ENCODE measurements at regions not wholly inside any gene's neighbourhood (a gene's known extent, or its start where the extent isn't known, plus 50 kb on each side); places are given as distances from the start of the nearest gene placed in this dataset.

DNA sequence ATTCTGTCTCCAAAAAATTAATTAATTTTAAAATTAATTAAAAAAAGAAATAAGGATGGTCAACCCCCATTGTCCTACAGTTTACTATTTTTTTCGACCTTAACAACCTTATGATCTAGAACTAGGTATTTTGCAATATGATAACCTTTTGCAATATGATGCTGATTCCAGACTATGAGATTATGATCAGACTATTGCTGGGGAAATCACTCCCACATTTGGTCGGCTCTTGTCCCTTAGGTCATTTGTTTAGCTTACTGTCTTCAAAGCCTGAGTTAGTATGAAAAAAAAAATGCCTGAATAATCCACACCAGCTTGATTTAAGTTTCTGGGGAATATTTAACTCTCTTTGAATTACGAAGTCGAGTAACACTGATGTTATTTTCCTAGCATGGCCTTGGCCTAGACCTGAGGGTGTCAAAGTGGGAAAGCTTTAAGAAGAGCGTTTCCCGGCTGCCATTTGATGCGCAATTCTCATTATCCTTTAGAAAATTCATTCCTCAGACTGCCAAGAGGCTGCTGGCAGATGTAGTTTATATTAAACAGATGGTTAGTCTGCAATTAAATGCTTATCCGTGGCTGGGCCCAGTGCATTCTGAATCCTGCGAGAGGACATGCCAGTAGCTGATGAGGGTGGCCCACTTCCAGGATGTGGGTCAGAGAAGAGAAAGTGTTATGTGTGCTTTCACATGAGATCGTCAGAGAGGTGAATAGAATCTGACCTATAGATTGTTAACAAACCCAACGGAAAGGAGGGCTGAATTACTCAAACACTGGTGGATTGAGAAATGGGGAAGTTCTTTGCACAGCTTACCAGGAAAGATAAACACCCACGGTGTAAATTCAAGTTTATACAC is 496.0 kb upstream of the THBS1 start:
- H4K20me1 ChIP-seq (ENCODE audit: control insufficient read depth, insufficient read depth, low read depth, low read length) = no peaks in the 10 kb centered on the region
- no peak overlapping the region for H3K27ac ChIP-seq (ENCODE audit: low read depth, low read length)
- H3K9me2 ChIP-seq (replicated peaks; ENCODE audit: control insufficient read depth, low read length) = no peaks in the 10 kb centered on the region
- no peak overlapping the region for H3K4me3 ChIP-seq (ENCODE audit: low read length)
- H3K79me2 ChIP-seq (ENCODE audit: control insufficient read depth, low read length) = no peaks in the 10 kb centered on the region
- H3K27me3 ChIP-seq (ENCODE audit: control insufficient read depth, low read length) = no peaks in the 10 kb centered on the region
- H3K4me1 ChIP-seq (ENCODE audit: control insufficient read depth, low read length) = no peaks in the 10 kb centered on the region
- no peaks in the 10 kb centered on the region for H3F3A ChIP-seq (ENCODE audit: control insufficient read depth, insufficient read depth)
- H3K9me3 ChIP-seq (ENCODE audit: control insufficient read depth, insufficient read depth, low read length) = no peaks in the 10 kb centered on the region
- H3K4me2 ChIP-seq (ENCODE audit: low read length) = no peak overlapping the region
- H3K36me3 ChIP-seq (ENCODE audit: control insufficient read depth, low read length) = no peaks in the 10 kb centered on the region
- TF ChIP-seq CTCF (IDR thresholded peaks at IDR 0.05; ENCODE audit: low read depth, low read length, poor library complexity, severe bottlenecking) = no peak
- TF ChIP-seq EZH2phosphoT487 (IDR thresholded peaks at IDR 0.05; ENCODE audit: borderline replicate concordance, low read length) = no peak

- no peaks in the 10 kb centered on the region for H3F3A ChIP-seq (ENCODE audit: control insufficient read depth, insufficient read depth)
Observed at GRCh38 chr15:39086641-39087040, 494.2 kb upstream of the THBS1 start.

GRCh38 chr15:39088156-39088555 is 492.7 kb upstream of the THBS1 start:
- H3F3A ChIP-seq (ENCODE audit: control insufficient read depth, insufficient read depth) = no peaks in the 10 kb centered on the region

More at GRCh38 chr15:39086641-39087040, 494.2 kb upstream of the THBS1 start:
- H3K4me1 ChIP-seq (ENCODE audit: control insufficient read depth, low read length) = no peaks in the 10 kb centered on the region
- H4K20me1 ChIP-seq (ENCODE audit: control insufficient read depth, insufficient read depth, low read depth, low read length) = no peaks in the 10 kb centered on the region
- H3K79me2 ChIP-seq (ENCODE audit: control insufficient read depth, low read length) = no peaks in the 10 kb centered on the region
- no peaks in the 10 kb centered on the region for H3K9me3 ChIP-seq (ENCODE audit: control insufficient read depth, insufficient read depth, low read length)
- no peaks in the 10 kb centered on the region for H3K27me3 ChIP-seq (ENCODE audit: control insufficient read depth, low read length)
- TF ChIP-seq EZH2phosphoT487 (IDR thresholded peaks at IDR 0.05; ENCODE audit: borderline replicate concordance, low read length) = no peak
- no peak for TF ChIP-seq CTCF (IDR thresholded peaks at IDR 0.05; ENCODE audit: low read depth, low read length, poor library complexity, severe bottlenecking)
- H3K27ac ChIP-seq (ENCODE audit: low read depth, low read length) = no peak overlapping the region
- H3K4me3 ChIP-seq (ENCODE audit: low read length) = no peak overlapping the region
- H3K4me2 ChIP-seq (ENCODE audit: low read length) = no peak overlapping the region
- H3K36me3 ChIP-seq (ENCODE audit: control insufficient read depth, low read length) = no peaks in the 10 kb centered on the region
- H3K9me2 ChIP-seq (replicated peaks; ENCODE audit: control insufficient read depth, low read length) = no peaks in the 10 kb centered on the region

More at GRCh38 chr15:39088156-39088555, 492.7 kb upstream of the THBS1 start:
- no peaks in the 10 kb centered on the region for H3K36me3 ChIP-seq (ENCODE audit: control insufficient read depth, low read length)
- H3K9me3 ChIP-seq (ENCODE audit: control insufficient read depth, insufficient read depth, low read length) = no peaks in the 10 kb centered on the region
- no peak overlapping the region for H3K27ac ChIP-seq (ENCODE audit: low read depth, low read length)
- H3K4me2 ChIP-seq (ENCODE audit: low read length) = no peak overlapping the region
- no peaks in the 10 kb centered on the region for H3K9me2 ChIP-seq (replicated peaks; ENCODE audit: control insufficient read depth, low read length)
- no peaks in the 10 kb centered on the region for H3K79me2 ChIP-seq (ENCODE audit: control insufficient read depth, low read length)
- no peaks in the 10 kb centered on the region for H4K20me1 ChIP-seq (ENCODE audit: control insufficient read depth, insufficient read depth, low read depth, low read length)
- H3K4me3 ChIP-seq (ENCODE audit: low read length) = no peak overlapping the region
- no peak for TF ChIP-seq CTCF (IDR thresholded peaks at IDR 0.05; ENCODE audit: low read depth, low read length, poor library complexity, severe bottlenecking)
- TF ChIP-seq EZH2phosphoT487 (IDR thresholded peaks at IDR 0.05; ENCODE audit: borderline replicate concordance, low read length) = no peak
- no peaks in the 10 kb centered on the region for H3K4me1 ChIP-seq (ENCODE audit: control insufficient read depth, low read length)
- H3K27me3 ChIP-seq (ENCODE audit: control insufficient read depth, low read length) = no peaks in the 10 kb centered on the region
